Tibial nerve (tissue), 4 donors: ENCODE measurements at regions not wholly inside any gene's neighbourhood (a gene's known extent, or its start where the extent isn't known, plus 50 kb on each side); places are given as distances from the start of the nearest gene placed in this dataset.

Experiments
- DNase-seq, 2 donors: peaks; one replicate each; pipeline ENCODE4 v3.0.0-alpha.2; 2019; ENCODE audit warnings: low spot score in 2 of 2
- H3K27ac ChIP-seq, 4 donors: fragments of 200-600 bp; sonication (generic) in 3 of 4; one replicate each; pipeline ENCODE4 v1.5.1; 2017 to 2019; ENCODE audit warnings: mild to moderate bottlenecking in 1 of 4
- H3K27me3 ChIP-seq, 2 donors: fragments of 200-600 bp; sonication (generic) in 1 of 2; one replicate each; pipeline versions ENCODE4 v1.5.1 to v1.6.0; 2017 to 2019
- H3K36me3 ChIP-seq, 3 donors: fragments of 200-600 bp; sonication (generic); one replicate each; pipeline ENCODE4 v1.5.1; 2018 to 2019
- H3K4me1 ChIP-seq, 4 donors: fragments of 200-600 bp; sonication (generic) in 3 of 4; one replicate each; pipeline ENCODE4 v1.5.1; 2017 to 2019
- H3K4me3 ChIP-seq, 4 donors: fragments of 200-600 bp; sonication (generic) in 3 of 4; one replicate each; pipeline ENCODE4 v1.5.1; 2017 to 2019; ENCODE audit warnings: mild to moderate bottlenecking in 1 of 4, moderate library complexity in 1 of 4
- H3K9me3 ChIP-seq, 4 donors: fragments of 200-600 bp; sonication (generic) in 3 of 4; one replicate each; pipeline ENCODE4 v1.5.1; 2017 to 2019
- CTCF ChIP-seq, 5 experiments: fragments of 200-600 bp in 3 of 5; fragments of 450-650 bp in 2 of 5; sonication (generic) in 3 of 5; IDR thresholded peaks; one replicate each; pipeline ENCODE4 v1.5.1; 2016 to 2019; ENCODE audit warnings: antibody characterized with exemption in 5 of 5, mild to moderate bottlenecking in 3 of 5, moderate library complexity in 2 of 5
- EP300 ChIP-seq, 2 donors: sonication (generic); formaldehyde crosslinking; IDR thresholded peaks; one replicate each; pipeline ENCODE4 v1.6.1; 2017; ENCODE audit warnings: antibody characterized with exemption in 2 of 2, mild to moderate bottlenecking in 1 of 2
- POLR2A ChIP-seq, 2 donors: fragments of 450-650 bp; IDR thresholded peaks; one replicate each; pipeline ENCODE4 v1.6.1; 2017; ENCODE audit warnings: antibody characterized with exemption in 2 of 2, mild to moderate bottlenecking in 2 of 2, moderate library complexity in 2 of 2
- WGBS, 2 donors: methylation state at CpG; one replicate each; pipeline ENCODE4 v1.1.5; 2018; 5-methylcytosine and 5-hydroxymethylcytosine counted together

DNA sequence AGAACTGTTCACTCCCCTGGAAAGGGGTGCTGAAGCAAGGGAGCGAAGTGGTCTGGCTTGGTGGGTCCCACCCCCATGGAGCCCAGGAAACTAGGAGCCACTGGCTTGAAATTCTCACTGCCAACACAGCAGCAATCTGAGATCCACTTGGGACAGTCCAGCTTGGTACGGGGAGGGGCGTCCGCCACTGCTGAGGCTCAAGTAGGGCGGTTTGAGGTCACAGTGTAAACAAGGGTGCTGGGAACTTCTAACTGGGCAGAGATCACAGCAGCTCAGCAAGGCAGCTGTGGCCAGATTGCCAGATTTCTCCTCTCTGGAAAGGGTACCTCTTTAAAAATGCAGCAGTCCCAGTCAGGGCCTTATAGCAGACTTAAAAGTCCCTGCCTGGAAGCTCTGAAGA lies 53.9 kb upstream of the GALNTL6 start:
- peaks cover 0 to 8% (median 0%) of the 10 kb centered on the region in 4 donors for H3K9me3 ChIP-seq
- H3K4me1 ChIP-seq: no peaks in the 10 kb centered on the region
- no peak overlapping the region for H3K27ac ChIP-seq
- no peak for TF ChIP-seq CTCF (IDR thresholded peaks at IDR 0.05)
- no peak for TF ChIP-seq EP300 (IDR thresholded peaks at IDR 0.05)
- no peak for TF ChIP-seq POLR2A (IDR thresholded peaks at IDR 0.05)
- H3K4me3 ChIP-seq: no peak overlapping the region
- DNase-seq: no peak
- H3K27me3 ChIP-seq: no peaks in the 10 kb centered on the region
- no peaks in the 10 kb centered on the region for H3K36me3 ChIP-seq
- WGBS, 2 donors: 90 to 92% methylated on average over 5 of the region's 5 CpGs

DNA sequence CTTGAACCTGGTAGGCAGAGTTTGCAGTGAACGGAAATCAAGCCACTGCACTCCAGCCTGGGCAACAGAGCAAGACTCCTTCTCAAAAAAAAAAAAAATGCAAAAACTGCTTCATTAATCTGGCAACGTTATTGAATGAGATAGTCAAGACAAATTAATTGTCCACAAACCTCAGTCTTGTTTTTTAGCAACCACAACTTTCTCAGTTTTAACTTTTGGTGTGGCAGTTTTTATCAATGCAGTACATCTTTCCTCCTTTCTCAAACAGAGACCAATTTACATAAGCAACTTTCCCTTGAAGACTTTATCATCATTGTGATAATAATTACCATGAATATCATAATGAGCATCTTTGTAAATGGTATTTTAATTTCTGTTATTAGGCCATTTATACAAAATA lies 61.7 kb upstream of the GALNTL6 start:
- H3K27me3 ChIP-seq: no peaks in the 10 kb centered on the region
- H3K9me3 ChIP-seq: no peaks in the 10 kb centered on the region
- no peak overlapping the region for H3K4me3 ChIP-seq
- TF ChIP-seq EP300 (IDR thresholded peaks at IDR 0.05) (no peak), CTCF (IDR thresholded peaks at IDR 0.05) (no peak), POLR2A (IDR thresholded peaks at IDR 0.05) (no peak)
- WGBS, 2 donors: 74 to 82% methylated on average over 2 of the region's 2 CpGs
- no peak for DNase-seq
- H3K4me1 ChIP-seq: no peaks in the 10 kb centered on the region
- no peak overlapping the region for H3K27ac ChIP-seq
- H3K36me3 ChIP-seq: no peaks in the 10 kb centered on the region

- no peak overlapping the region for H3K4me3 ChIP-seq
- no peaks in the 10 kb centered on the region for H3K9me3 ChIP-seq
- TF ChIP-seq EP300 (IDR thresholded peaks at IDR 0.05) (no peak), POLR2A (IDR thresholded peaks at IDR 0.05) (no peak), CTCF (IDR thresholded peaks at IDR 0.05) (no peak)
- no peaks in the 10 kb centered on the region for H3K36me3 ChIP-seq
- no peaks in the 10 kb centered on the region for H3K27me3 ChIP-seq
- DNase-seq: no peak
- H3K4me1 ChIP-seq: no peaks in the 10 kb centered on the region
- H3K27ac ChIP-seq: no peak overlapping the region
Observed at GRCh38 chr4:171746418-171746817, 66.8 kb upstream of the GALNTL6 start.

- Histone ChIP-seq H3K27me3 (no peaks in the 10 kb centered on the region), H3K9me3 (no peaks in the 10 kb centered on the region), H3K27ac (no peak overlapping the region), H3K4me3 (no peak overlapping the region), H3K36me3 (no peaks in the 10 kb centered on the region), H3K4me1 (no peaks in the 10 kb centered on the region)
- WGBS, 2 donors: 84 to 85% methylated on average over 5 of the region's 5 CpGs
- TF ChIP-seq EP300 (IDR thresholded peaks at IDR 0.05) (no peak), POLR2A (IDR thresholded peaks at IDR 0.05) (no peak), CTCF (IDR thresholded peaks at IDR 0.05) (no peak)
- DNase-seq: no peak
Observed at GRCh38 chr4:171742436-171742835, 70.8 kb upstream of the GALNTL6 start.

DNA sequence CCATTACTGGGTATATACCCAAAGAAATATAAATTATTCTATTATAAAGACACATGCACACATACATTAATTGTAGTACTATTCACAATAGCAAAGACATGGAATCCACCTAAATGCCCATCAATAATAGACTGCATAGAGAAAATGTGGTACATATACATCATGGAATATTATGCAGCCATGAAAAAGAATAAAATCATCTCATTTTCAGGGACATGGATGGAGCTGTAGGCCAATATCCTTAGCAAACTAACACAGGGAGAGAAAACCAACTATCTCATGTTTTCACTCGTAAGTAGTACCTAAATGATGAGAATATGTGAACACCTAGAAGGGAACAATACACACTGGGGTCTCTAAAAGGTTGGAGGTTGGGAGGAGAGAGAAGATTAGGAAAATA lies 86.0 kb upstream of the GALNTL6 start:
- 86 to 93% methylated on average over 1 of the region's 1 CpG for WGBS, 2 donors
- peaks cover 0 to 18% (median 0%) of the 10 kb centered on the region in 4 donors for H3K9me3 ChIP-seq
- TF ChIP-seq CTCF (IDR thresholded peaks at IDR 0.05): no peak
- no peak for TF ChIP-seq POLR2A (IDR thresholded peaks at IDR 0.05)
- no peak for TF ChIP-seq EP300 (IDR thresholded peaks at IDR 0.05)

More for the DNA sequence above, 86.0 kb upstream of the GALNTL6 start:
- DNase-seq: no peak
- no peaks in the 10 kb centered on the region for H3K27me3 ChIP-seq
- H3K4me3 ChIP-seq: no peak overlapping the region
- H3K4me1 ChIP-seq: no peaks in the 10 kb centered on the region
- no peaks in the 10 kb centered on the region for H3K36me3 ChIP-seq
- no peak overlapping the region for H3K27ac ChIP-seq
